CD4-positive, alpha-beta T cell treated with Interleukin-15 for 1 hour (primary cell): ENCODE measurements at regions not wholly inside any gene's neighbourhood (a gene's known extent, or its start where the extent isn't known, plus 50 kb on each side); places are given as distances from the start of the nearest gene placed in this dataset.

Experiments
- DNase-seq: peaks from one replicate; pipeline ENCODE4 v3.0.0-alpha.2; 2020

DNA sequence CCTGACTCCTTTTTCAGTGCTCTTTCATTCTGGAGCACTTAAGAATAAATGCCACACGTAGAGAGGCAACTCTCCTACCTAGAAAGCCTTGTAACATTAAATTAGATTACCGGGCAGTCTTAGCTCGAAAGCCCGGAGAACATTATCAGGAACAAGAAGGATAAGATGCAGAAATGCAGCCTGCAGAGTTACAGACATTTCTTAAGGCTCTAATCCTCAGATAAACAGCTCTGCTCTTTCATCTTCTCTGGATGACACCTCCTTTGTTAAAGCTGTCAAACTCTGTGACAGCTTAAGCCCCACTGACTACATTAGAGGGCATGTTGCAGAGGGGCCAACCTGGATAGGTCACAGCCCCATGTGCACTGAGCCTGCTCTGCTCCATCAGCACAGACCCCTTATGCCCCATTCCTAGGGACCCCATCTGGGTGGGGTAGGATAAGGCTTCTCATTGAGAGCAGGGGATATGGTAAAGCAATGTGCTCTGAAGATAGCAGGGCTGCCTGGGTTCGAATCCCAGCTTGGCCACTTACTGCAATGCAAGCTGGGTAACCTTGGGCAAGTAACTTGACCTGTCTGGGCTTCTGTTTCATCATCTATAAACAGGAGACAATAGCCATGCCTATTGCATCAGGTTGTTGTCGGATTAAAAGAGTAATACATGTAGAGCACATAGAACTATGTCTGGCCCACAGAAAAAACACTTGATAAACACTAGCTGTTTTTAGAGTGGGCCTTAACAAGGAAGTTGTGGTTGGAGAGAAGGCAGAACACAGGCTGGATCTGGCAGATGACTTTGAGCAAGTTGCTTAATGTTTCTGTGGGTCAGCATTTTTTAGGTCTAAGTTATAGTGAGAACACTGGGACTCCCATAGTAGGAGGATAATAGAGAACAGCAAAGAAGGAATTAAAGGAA, 111.4 kb downstream of the THNSL2 start:
- DNase-seq: no peak

DNA sequence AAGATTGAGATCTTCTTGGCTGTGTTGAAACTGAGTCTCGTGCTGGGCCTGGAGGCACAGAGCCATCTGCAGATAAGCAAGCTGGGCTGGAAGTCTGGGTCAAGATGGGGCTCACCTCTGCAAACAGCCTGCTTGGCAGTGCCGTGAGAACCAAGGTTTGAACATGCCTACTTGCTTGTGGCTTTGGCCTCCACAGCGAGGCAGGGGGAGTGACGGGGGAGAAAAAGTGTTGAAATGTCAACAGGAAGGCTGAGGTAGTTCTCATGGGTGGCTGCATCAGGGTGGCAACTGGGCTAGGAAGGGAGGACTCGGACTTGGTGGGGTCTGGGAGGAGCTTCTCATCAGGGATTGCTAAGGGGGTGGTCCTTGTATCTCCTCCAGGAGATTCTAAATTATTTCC, 99.7 kb downstream of the THNSL2 start:
- no peak for DNase-seq

DNA sequence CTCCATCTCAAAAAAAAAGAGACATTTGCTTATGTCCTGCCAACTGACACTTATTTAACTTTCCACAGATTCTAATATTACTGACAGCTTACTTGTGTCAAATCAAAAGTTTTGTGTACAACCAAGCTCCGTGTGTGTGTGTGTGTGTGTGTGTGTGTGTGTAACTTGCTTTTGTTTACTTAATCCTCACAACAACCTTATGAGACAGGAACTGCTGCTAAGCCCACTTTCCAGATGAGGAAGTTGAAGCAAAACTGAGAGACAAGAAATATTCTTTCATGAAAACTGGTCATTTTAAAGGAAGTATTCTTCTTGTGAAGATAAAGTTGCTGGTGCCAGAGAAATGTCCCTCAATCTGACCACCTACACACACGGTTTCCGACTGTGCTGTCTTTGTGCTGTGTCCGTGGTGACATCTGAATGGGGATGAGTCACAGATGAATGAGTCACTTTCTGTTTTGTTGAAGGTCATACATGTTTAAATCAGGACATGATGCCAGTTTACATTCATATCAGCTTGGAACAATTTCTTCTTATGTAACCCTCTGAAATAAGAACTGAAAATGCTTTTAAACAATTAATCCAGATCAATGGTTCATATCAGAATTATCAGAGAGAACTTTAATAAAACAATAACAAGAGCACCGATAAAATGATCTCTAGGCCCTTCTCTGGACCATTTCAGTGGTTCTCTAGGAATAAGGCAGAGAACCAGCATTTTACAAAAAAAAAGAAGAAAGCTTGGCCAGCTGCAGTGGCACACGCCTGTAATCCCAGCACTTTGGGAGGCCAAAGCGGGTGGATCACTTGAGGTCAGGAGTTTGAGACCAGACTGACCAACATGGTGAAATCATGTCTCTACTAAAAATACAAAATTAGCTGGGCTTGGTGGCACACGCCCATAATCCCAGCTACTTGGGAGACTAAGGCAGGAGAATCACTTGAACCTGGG, 95.5 kb downstream of the THNSL2 start:
- DNase-seq: no peak

DNA sequence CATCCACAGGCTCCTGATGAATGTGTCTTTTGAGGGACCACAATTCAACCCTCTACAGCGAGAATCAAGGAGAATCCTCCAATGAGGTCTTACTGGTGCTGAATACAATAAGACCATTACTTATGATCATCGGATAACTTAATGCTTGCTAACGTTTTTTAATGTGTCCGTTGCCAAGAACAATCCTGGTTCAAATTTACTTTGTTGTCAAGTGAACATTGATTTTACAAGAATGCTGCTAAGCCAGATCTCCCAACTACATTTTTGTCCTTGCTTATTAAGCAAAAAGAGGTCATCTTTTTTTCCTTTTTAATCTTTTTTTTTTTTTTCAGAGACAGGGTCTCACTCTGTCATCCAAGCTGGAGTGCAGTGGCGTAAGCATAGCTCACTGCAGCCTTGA, 93.7 kb downstream of the THNSL2 start:
- no peak for DNase-seq

DNA sequence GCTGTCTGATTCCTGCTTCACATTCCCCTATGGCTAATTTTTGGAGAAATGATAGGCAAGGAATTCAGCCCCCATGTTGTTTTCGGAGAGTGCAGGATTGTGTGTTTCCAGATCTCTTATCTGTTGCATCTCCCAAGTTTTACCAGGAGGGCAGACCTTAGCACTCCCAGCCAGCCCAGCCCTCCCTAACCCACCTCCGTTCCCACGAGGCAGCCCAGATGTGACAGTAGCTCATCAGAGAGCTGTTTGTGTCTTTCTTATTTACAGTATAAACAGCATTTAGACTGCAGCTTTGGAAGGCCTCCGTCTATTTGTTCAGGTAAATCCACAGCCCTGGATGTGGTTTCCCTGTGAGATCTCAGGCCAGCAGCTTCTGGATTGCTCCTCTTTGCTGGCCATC, 91.6 kb downstream of the THNSL2 start:
- no peak for DNase-seq

DNA sequence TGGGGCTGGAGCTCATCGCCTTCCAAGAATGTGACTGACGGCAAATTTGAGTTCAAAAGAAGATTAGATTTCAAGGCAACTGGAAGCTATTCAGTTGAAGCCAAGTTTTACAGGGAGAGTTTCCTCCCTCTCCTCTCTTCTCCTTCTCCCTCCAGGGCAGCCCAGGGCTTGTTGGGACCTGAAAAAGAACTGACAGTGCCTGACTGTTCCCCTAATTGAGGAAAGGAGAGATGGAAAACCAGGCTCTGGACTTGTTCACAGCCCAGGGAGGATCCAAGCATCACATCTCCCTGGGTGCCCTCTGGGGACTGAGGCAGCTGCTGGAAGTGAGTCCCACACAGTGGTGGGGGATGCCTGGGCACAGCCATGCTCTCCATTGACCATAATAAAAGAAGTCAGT, 88.1 kb downstream of the THNSL2 start:
- DNase-seq: no peak

DNA sequence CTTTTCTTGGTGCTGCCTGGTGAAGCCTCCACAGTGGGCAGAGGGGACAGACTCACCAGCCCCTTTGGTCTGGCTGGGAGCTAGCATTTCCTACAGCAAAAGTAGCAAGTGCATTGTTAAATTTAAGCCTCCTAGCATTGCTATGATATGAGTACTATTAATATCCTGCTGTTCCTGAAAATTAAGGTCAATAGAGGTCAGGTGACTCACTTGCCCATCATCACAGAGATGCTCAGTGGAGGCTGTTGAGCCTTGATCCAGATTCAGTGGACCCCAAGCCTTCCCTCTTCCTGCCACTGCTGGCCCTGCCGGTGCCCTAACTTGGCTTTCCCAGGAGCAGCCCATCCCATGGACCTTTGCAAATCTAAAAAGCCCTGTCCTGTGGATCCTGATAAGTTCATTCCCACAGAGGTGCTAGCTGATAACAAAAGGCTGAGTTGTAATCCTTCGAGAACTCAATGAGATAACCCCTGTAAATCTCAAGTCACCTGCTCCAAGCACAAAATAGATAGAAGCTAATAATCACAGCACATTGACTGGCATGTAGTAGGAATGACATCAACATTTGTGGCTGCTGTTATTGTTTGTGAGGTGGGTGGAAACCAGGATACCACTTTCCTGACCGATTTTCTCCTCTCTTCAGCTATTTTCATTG, 84.4 kb downstream of the THNSL2 start:
- DNase-seq: no peak

DNA sequence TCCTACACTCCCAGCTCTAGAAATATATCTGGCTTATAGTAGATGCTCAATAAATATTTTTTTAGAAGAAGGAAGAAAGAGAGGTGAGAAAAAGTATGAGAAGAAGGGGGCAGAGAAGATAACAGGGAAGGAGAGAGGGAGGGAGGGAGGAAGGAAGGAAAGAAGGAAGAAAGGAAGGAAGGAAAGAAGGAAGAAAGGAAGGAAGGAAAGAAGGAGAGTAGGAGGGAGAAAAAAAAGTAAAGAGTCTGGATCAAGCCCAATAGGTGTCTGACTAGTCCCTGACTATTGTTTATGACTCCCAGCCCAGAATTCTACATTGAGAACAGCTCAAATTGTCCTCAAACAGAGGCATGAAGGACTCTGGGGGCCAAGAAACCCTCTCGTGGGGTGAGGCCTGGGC, 83.9 kb downstream of the THNSL2 start:
- no peak for DNase-seq

DNA sequence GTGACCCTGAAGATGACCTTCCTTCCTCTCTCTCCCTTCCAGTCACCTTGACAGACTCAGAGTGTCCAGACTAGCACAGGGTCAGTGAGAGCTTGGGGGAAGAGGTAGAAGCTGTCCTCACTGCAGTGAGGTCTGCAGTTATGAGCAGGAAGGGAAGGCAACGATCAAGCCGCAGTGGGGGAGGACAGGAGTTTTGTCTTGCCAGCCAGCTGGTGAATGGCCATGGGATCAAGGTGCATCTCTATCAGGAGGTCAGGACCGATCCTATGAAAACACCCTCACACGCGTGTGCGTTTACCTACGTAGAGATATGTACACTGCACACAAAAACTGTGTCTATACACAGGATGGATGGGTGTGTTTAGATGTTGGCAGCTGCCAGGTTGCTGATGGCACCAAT, 83.2 kb downstream of the THNSL2 start:
- no peak for DNase-seq

DNA sequence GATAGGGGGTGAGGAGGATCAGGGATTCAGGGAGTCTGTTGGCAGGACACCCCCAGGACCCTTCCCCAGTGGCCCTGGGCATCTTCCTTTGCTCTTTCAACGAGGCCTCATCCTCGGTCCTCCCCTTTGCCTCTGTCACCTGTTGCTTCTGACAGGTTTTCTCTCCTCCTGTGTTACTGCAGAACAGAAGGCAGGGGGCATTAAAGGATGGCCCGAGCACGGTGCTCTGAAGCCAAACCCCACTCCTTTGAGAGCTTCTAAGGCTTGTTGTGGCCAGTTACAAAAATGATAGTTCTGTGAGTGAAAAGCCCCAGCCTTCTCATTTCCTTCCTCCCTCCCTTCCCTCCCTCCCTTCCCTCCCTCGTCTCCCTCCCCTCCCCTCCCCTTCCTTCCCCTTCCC, 82.5 kb downstream of the THNSL2 start:
- DNase-seq: no peak

DNA sequence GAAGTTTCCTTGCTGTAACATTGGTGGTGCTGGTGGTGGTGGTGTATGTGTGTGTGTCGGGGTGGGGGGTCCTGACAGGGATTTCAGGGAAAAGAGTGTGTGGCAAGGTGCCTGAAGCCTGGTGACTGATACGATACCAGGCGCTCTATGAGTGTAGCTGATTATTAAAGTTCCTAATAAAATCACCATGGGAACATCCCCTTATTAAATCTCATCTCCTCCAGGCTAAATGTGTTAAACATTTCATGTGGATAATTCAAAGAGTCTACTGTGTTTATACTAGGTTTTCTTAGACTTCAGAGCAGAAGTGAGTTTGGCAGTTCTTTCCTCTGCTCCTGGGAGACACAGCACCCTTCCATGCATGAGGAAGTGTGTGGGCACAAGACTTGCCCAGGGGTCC, 82.0 kb downstream of the THNSL2 start:
- no peak for DNase-seq

DNA sequence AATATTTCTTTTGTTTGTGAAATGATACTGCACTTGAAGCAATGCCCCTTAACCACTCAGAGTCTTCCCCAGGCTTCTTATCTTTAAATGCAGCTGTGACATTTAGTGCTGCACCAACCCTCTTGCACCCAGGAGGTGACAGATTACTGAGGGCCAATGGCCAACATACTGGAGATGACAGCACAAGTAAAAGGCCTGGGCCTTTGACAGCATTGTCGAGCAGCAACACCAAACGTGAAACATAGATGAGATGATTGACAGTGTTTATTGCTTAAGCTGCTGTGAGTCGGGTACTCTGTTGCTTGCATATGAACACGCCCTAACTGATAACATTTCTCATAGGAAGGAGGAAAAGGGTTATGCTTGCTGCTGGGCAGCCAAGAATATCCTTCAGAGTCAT, 80.3 kb downstream of the THNSL2 start:
- no peak for DNase-seq

DNA sequence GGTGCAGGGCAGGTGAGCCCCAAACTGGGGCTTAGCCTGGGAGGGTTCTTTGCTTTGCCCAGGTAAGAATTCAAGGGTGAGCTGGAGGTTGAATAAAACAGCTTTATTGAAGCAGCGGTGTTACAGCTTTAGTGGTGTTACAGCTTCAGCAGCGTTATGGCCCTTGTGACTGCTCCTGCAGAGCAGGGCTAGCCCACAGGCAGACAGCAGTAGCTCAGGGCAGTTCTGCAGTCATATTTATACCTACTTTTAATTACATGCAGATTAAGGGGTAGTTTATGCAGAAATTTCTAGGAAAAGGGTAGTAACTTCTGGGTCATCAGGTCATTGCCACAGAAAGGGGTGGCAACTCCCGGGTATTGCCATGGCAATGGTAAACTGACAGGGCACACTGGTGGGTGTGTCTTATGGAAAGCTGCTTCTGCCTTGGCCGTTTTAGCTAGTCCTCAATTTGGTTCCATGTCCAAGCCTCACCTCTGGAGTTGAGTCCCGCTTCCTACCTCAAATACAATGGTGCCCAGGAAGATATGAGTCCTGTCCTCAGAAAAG, 78.2 kb downstream of the THNSL2 start:
- no peak for DNase-seq

DNA sequence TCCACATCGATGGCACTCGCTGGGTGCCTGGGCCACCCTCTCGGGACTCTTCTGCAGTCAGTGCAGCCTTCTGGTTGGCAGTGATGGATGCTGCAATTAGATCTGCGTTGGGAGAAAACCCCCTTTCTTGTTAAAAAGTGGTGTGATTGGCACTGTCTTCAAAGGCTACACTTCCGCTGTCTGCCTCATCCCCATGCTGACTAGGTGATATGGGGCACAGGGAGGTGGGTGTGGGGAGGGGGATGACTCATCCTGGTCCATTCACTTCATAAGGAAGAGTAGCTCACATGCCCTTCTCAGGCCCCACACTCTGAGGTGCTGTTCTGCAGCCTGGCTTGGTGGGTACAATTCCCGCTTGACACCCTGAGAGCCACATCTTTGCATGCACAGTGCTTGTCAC, 77.4 kb downstream of the THNSL2 start:
- DNase-seq: no peak

DNA sequence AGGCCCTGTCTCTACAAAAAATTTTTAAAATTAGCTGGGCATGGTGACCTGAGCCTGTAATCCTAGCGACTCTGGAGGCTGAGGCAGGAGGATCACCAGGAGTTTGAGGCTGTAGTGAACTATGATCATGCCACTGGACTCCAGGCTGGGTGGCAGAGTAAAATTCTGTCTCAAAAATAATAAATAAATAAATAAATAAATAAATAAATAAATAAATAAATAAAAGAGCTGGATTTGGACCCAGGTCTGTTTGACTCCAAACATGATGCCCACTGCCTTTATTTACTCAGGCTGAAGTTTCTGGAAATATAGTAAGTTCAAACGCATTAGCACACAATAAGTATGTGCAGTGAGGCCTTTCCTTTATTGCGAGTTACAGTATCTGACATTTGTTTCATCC, 75.0 kb downstream of the THNSL2 start:
- DNase-seq: no peak

DNA sequence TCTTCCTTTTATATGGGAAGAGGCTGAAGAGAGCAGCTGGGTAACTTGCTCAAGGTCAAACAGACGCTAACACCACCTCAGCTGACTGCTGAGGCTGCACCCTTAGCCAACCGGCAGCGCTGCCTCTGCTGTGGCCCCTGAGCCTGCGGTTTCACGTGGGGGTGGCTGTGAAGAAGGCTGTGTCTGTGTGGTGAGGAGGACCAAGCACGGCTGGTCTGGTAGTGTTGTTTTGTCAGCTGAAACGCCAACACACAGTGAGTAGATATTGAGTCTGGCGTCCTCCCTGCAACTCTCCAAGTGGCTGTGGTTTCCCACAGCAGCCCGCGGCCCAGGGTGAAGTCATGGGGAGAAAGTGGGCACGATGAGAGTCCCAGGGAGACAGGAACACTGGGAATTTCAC, 69.6 kb downstream of the THNSL2 start:
- DNase-seq: peak; percentile 41

DNA sequence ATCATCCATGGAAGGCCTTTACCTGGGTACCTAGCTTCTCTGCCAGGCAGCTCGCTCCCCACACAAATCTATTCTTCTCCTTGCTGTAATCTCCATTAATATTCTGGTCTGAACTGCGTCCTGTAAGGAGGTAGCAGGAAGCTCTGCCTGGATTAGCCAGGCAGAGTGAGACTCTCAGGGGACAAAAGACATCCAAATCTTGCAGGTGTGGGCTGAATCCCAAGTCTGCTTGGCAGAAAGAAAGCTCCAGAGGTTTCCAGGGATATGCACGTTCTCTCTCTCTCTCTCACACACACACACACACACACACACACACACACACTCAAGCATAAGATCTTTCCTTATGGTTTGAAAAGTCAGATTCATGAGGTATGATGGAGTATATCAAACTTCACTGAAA, 66.5 kb downstream of the THNSL2 start:
- no peak for DNase-seq
